Cerebellar cortex (tissue), 1 donor: ENCODE measurements at regions not wholly inside any gene's neighbourhood (a gene's known extent, or its start where the extent isn't known, plus 50 kb on each side); places are given as distances from the start of the nearest gene placed in this dataset.

Experiments used
- DNase-seq: peaks from one replicate; pipeline ENCODE4 v3.0.0-alpha.2; 2015; ENCODE audit warnings: low spot score

DNA sequence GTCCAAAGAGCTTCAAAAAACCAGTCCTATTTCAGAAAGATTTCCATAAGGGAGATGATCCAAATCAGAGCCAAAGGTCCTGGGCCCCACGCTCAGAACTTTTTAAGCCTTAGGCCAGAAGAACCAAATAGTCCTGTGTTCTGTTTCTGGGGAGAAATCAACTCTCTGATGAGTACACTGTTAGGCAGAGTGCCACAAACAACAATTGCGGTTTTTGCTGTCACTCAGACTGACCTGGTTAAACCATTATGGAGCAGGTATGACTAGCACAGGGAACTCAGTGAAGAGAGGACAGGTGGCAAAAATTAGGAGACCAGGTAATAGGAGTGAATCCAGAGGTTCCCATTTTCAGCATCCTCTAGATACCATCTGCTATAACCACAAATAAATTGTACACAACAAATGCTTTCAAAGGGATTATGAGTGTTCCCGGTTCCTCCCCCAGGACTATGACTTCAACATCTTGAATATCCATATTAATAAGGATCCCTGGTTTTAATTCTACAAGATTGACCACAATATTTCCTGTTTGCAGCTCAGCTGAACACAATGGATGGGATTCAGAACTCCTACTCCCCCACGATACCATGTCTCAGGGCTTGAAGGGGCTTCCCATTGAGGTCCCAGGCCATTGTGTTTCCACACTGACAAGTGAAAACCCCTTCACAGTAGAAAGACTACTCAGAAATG lies 52.1 kb upstream of the FREM1 start:
- DNase-seq = no peak

DNA sequence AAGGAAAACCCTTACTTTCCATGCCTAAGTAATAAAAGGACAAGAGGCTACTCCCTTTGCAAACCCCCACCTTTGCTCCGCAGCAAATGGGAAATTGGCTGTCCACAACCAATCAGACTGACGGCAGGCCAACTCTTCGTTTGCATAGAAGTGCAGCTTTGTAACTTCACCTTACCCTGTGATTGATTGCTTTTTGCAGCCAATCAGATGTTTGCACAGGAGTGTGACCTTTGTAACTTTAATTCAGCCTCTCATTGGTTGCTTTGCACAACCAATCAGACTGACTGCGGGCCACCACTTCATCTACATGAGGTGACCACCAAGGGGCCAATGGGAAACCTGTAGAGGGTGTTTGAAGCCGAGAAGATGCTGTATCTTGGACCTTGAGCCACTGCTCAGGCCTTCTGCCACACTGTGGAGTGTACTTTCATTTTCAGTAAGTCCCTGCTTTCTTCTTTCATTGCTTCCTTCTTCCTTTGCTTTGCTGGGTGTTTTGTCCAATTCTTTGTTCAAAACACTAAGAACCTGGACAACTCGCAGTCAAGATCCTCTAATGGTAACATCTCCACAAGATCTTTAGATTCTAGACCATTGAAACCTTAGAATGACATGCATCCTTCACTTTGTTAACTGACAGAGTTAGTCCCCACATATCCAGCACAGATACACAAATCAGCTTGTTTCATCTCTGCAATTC lies 51.3 kb upstream of the FREM1 start:
- DNase-seq = no peak

DNA sequence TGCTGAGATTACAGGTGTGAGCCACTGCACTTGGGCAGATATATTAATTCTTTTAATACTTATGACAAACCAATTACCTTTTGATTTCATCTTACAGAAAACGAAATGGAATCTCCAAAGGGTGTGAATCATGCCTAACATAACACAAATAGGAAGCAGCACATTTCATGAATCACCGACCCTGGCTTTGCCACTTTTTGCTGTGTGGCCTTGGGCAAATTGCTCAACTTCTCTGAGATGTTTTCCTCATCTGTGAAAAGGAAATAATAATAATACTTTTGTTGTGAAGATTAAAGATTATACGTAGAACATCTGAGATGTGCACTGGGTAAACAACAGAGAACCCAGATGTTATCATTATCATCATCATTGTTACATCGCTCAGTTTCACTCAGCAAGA lies 50.7 kb upstream of the FREM1 start:
- no peak for DNase-seq
